CD4-positive, alpha-beta T cell treated with Interleukin-17A for 4 hours (primary cell): ENCODE measurements at regions not wholly inside any gene's neighbourhood (a gene's known extent, or its start where the extent isn't known, plus 50 kb on each side); places are given as distances from the start of the nearest gene placed in this dataset.

Experiments used
- DNase-seq: peaks from one replicate; pipeline ENCODE4 v3.0.0-alpha.2; 2020; ENCODE audit warnings: mixed read lengths

DNA sequence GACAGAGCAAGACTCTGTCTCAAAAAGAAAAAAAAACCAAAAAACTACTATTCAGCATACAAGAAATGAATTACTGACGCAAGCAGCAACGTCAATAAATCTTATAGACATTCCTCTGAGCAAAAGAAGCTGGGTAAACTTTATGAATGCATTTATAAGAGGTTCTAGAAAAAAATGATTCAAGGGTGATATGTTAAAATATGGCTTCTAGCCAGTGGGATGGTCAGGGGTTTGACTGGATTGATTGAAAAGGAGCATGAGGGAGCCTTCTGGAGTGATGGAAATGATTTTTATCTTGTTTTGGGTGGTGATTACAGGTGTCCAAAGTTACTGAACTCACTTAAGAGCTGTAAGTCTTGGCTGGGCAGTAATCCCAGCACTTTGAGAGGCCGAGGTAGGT, 64.9 kb upstream of the SALL4 start:
- DNase-seq, result no peak

DNA sequence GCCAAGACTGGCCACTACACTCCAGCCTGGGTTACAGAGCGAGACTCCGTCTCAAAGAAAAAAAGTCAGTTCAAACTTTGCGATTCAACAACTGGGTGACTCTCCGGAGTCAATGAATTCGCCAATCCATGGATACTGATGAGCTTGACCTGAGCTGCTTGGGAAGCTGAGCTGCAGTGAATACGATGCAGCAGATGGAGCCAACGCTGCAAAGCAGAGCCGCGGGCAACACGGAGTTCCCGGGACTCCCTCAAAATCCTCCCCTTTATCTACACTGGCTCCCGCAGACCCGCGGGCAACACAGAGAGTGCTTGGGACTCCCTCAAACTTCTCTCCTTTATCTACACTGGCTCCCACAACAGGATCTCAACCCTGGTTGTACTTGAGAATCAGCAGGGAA, 62.6 kb upstream of the SALL4 start:
- no peak for DNase-seq

DNA sequence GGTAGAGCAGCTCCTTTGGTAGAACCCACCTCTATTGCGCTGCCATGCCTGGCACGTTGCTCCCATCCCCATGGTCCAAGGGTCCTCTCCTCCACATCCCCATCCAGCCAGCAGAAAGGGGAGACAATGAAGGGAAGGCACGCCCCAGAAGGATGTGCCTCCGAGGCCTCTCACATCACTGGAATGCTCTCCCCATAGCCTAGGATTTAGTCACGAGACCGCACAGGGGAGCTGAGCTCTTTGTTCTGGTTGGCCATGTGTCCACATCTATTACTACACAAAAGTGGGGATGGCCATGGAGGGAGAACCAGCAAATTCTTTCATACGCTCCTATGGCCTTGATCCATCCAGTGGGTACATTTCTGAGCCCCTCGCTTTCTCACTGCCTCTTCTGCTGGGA, 60.5 kb upstream of the SALL4 start:
- no peak for DNase-seq

DNA sequence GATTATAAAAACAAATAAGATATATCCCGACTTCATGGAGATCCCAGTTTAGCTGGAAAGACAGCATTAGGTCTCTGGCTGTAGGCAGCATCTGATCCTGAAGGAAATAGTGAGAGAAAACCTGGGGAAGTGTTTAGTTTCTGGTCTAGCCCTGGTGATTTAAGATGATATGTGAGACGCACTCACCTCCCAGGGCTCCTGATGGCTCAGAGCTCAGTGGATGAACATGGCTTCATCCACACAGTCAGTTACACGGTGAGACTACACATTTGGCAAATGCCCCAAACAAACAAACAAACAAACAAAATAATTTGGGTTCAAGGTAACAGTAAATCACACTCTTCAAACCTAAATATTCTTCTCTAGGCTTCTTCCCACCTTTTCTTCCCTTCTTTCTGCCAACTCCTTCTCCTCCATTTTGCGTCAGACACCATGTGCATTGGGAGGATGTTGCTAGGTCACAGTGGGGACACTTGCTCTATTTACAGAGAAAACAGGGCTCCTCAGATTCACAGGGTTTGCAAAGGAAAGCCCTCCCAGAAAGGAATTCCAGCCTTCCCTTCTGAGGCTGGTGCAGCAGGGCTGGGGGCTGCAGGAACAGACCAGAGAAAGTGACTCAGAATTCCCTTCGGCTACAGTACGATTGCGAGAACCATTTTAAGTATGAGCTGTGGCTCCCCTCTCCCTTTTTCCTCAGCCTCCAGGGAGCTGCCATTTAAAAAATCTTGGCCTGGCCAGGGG, 59.6 kb upstream of the SALL4 start:
- DNase-seq, result no peak

DNA sequence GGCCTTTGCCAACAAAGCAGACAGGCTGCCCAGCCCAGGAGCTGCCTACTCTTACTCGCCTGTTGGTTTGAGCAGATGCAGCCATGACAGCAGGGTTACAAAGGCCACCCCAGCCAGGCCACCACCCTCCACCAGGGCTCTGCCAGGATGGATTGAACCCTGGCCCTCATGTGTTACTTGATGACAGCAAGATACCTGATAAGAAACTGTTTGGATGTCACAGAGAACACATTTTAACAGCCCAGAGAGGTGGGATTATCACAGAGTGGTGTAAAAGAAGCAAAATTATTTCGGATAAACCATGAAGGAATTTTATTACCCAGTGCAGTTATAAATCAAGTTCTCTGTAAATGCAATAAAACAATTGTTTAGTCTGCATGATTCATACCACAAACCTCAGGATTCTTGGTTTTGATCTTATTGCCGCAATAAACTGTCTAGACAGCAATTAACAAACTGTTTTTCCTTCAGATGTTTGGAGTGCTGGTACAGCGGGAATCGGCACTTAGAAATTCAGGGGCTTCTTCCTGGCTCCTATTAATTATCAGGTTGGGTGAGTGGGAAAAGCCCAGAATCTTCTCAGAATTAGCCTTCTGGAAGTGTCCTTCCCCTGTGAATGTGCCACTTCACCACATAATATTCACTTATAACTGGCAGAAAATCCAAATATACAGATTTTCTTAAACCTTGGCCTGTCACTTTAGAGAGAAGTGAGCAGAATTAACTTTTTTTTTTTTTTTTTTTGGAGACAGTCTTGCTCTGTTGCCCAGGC, 58.0 kb upstream of the SALL4 start:
- DNase-seq, result no peak

DNA sequence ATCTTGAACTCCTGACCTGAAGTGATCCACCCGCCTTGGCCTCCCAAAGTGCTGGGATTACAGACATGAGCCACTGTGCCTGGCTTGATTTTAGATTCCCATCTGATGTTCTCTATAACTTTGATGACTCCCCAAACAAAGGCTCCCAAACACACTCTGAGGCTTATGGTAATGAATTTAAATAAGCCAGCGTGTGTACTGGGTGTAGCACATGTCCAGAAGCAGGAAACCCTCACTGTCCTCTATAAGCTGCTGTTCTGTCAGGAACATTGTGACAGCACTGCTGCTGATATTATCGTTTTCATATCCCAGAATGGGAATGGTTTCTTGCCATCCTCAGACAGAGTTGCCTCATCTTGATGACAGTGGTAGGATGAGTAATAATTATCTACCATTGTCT, 54.1 kb upstream of the SALL4 start:
- DNase-seq, result no peak

DNA sequence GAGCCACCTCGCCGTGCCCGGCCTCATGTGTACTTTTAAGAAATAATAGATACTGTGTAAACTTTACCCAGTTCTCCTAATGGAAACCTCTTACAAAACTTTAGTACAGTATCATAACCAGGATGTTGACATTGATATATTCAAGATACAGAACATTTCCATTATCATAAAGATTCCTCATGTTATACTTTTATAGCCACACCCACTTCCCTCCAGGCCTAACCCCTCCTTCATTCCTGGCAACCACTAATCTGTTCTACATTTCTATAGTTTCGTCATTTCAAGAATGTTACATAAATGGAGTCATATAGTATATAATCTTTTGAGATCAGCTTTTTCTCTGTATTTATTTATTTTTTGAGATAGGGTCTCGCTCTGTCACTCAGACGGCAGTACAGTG, 52.6 kb upstream of the SALL4 start:
- no peak for DNase-seq
